AG10803 (cell line): ENCODE measurements at regions not wholly inside any gene's neighbourhood (a gene's known extent, or its start where the extent isn't known, plus 50 kb on each side); places are given as distances from the start of the nearest gene placed in this dataset.

Experiments
- DNase-seq: peaks from one replicate; pipeline ENCODE4 v3.0.0; 2010; ENCODE audit warnings: low read depth
- H3K4me3 ChIP-seq: 2 replicates; pipeline ENCODE4 v1.5.1; 2011; ENCODE audit warnings: mild to moderate bottlenecking, low read length, control low read depth
- TF ChIP-seq, protein P1 (sequence below): conservative IDR thresholded peaks from 2 replicates; pipeline ENCODE4 v1.5.1; 2011; ENCODE audit warnings: mild to moderate bottlenecking, low read length, control low read depth, inconsistent platforms

GRCh38 chr12:5201554-5202218 is 158.0 kb downstream of the KCNA5 start:
- TF ChIP-seq, protein P1, sequence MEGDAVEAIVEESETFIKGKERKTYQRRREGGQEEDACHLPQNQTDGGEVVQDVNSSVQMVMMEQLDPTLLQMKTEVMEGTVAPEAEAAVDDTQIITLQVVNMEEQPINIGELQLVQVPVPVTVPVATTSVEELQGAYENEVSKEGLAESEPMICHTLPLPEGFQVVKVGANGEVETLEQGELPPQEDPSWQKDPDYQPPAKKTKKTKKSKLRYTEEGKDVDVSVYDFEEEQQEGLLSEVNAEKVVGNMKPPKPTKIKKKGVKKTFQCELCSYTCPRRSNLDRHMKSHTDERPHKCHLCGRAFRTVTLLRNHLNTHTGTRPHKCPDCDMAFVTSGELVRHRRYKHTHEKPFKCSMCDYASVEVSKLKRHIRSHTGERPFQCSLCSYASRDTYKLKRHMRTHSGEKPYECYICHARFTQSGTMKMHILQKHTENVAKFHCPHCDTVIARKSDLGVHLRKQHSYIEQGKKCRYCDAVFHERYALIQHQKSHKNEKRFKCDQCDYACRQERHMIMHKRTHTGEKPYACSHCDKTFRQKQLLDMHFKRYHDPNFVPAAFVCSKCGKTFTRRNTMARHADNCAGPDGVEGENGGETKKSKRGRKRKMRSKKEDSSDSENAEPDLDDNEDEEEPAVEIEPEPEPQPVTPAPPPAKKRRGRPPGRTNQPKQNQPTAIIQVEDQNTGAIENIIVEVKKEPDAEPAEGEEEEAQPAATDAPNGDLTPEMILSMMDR = no peak
- no peak for DNase-seq
- H3K4me3 ChIP-seq = no peak overlapping the region

GRCh38 chr12:5203274-5203673 is 159.6 kb downstream of the KCNA5 start:
- TF ChIP-seq, protein P1 = no peak
- DNase-seq = no peak
- no peak overlapping the region for H3K4me3 ChIP-seq

DNA sequence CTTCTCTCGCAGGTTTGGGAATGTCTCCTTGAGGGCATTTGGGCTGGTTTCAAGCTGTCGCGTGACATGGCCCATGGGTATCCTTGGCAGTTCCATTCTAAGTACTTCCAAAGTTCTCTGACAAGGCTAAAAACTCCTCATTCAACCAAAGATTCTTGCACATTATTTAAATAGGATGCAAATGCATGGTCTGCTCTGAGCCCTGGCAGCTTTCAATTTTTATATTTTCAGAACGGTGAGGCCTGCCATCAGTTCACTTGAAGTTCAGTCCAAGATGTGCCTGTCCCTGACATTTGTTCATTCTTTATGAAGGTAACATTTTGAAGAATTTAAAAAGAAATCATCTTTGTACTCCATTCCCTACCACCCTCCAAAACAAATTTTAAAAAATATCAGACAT is 160.0 kb downstream of the KCNA5 start:
- no peak for DNase-seq
- H3K4me3 ChIP-seq = no peak overlapping the region
- TF ChIP-seq, protein P1 = no peak

DNA sequence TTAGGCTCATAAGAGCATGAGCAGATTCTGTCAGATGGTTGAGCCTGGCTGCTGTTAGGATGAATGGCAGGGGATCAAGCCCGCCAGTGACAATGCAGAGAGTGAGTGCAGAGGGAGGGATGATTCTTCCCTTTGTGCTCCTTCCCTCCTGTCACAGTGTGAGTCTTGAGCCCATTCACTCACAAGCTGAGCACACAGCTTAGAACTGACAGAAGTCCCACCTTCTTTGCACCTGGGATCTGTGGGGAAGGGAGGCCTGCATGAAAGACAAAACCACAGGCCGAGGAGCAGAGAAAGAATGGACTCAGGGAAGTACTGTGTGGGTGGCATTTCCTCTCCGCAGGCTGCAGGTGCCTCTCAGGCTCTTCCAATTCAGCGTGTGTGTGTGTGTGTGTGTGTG is 160.6 kb downstream of the KCNA5 start:
- TF ChIP-seq, protein P1 = no peak
- no peak for DNase-seq

DNA sequence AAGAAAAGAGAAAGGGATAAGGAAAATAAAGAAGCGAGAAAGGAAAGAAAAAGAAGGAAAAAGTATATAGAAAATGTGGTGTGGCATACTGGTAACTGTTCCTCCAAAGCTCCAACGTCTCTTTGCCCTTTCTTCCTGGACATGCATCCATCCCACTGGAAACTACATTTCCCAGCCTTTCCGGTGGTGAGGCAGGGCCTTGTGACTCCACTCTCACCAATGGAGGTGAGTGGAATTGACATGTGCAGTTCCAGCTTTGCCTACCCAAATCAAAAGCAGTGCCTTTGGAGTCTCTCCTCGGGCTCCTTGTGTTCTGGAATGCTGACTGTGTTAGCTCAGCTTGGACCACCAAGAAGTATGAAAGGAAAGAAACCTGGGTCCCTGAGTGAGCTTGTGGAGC is 161.2 kb downstream of the KCNA5 start:
- no peak overlapping the region for H3K4me3 ChIP-seq
- no peak for DNase-seq
- TF ChIP-seq, protein P1 = no peak

More for the DNA sequence above, 160.6 kb downstream of the KCNA5 start:
- no peak overlapping the region for H3K4me3 ChIP-seq

DNA sequence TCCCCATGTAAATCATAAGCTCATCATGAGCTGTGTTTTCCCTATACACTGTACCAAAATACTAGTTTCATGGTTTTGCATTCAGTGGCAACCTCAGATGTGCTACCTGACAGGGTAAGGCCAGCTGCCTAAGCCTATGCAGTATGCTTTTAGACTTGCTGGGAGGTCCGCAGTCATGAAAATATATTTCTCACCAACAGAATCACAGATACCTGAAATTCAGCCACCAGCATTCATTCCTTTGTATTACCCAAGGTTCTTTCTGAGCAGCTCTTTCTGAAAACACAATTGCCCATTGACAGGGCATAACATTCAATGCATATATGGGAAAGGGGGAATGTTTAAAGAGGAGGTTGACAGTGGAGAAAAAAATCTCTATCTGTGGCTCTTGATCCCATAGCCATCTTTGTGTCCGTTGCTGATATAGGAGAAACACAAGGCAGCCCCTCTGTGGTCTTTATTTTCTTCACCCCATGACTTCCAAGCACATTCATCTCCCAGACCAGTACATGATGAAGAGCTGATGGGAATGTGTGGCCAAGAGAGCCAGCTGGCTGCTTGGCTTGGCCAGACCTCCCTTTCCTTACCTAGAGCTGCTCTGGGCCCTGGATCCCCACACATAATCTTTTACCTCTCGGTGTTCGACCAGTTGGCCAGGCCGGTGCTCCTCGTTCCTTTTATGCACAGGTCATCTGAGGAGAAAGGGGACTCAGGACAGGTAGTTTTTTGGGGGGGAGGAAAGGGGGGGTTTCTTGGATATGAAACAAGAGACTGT is 162.9 kb downstream of the KCNA5 start:
- no peak overlapping the region for H3K4me3 ChIP-seq
- TF ChIP-seq, protein P1 = no peak
- DNase-seq = no peak

GRCh38 chr12:5210179-5210922 is 166.7 kb downstream of the KCNA5 start:
- H3K4me3 ChIP-seq = no peak overlapping the region
- TF ChIP-seq, protein P1 = no peak
- no peak for DNase-seq
